Mammary epithelial cell (primary cell): ENCODE measurements at regions not wholly inside any gene's neighbourhood (a gene's known extent, or its start where the extent isn't known, plus 50 kb on each side); places are given as distances from the start of the nearest gene placed in this dataset.

ENCODE experiments used
- EZH2 ChIP-seq: IDR thresholded peaks from 2 replicates; pipeline ENCODE4 v1.6.1; 2012; ENCODE audit warnings: low read length, inconsistent platforms, borderline replicate concordance
- TF ChIP-seq, protein P1 (sequence below), 2 donors: IDR thresholded peaks in 1 of 2; conservative IDR thresholded peaks in 1 of 2; 2 replicates each; pipeline ENCODE4 v1.5.1; 2011 to 2012; ENCODE audit warnings: inconsistent platforms in 2 of 2, low read length in 2 of 2, mild to moderate bottlenecking in 2 of 2, control low read depth in 1 of 2, low read depth in 1 of 2; ENCODE audit not compliant: insufficient read depth in 1 of 2; ENCODE audit errors: extremely low read depth in 1 of 2

DNA sequence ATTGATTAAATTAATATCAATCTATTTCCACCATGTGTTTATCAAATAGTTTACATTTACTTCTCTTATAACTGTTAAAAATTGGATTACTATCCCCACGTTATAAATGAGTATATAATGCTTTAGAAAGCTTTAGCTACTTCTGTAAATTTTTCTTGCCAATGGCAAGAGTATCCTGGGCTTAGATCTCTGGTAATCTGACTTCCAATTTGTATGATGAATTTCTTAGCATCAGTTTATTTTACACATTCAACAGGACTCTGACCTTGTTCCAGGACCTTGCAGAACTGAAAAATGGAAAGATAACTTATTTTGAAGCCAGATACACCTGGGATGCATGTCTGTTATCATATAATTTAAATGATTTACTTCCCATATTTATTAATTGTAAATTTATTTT lies 2759.4 kb downstream of the PCDH9 start:
- TF ChIP-seq, protein P1, sequence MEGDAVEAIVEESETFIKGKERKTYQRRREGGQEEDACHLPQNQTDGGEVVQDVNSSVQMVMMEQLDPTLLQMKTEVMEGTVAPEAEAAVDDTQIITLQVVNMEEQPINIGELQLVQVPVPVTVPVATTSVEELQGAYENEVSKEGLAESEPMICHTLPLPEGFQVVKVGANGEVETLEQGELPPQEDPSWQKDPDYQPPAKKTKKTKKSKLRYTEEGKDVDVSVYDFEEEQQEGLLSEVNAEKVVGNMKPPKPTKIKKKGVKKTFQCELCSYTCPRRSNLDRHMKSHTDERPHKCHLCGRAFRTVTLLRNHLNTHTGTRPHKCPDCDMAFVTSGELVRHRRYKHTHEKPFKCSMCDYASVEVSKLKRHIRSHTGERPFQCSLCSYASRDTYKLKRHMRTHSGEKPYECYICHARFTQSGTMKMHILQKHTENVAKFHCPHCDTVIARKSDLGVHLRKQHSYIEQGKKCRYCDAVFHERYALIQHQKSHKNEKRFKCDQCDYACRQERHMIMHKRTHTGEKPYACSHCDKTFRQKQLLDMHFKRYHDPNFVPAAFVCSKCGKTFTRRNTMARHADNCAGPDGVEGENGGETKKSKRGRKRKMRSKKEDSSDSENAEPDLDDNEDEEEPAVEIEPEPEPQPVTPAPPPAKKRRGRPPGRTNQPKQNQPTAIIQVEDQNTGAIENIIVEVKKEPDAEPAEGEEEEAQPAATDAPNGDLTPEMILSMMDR (conservative IDR thresholded peaks at IDR 0.05 in 1 of 2, IDR thresholded peaks at IDR 0.05 in 1 of 2; ENCODE audit: extremely low read depth in 1 of 2, insufficient read depth in 1 of 2, low read depth in 1 of 2, low read length in 2 of 2): no peak
- no peak for TF ChIP-seq EZH2
